HCT116 (cell line): ENCODE measurements at regions not wholly inside any gene's neighbourhood (a gene's known extent, or its start where the extent isn't known, plus 50 kb on each side); places are given as distances from the start of the nearest gene placed in this dataset.

Source experiments
- ATAC-seq: fragments of 200-7000 bp; cut with Tn5 transposase; 2 replicates; pipeline ENCODE4 v1.9.1; 2020; ENCODE audit warnings: mild to moderate bottlenecking, moderate library complexity
- BruUV-seq: library from RNA; stranded (reverse); fragments of 400-500 nt; replicated peaks from 2 replicates; lab custom pipeline; 2021; lab: Mats Ljungman, UMichigan
- CTCF ChIA-PET: fragments of 300-600 bp; sonication (Branson Sonifier 250); formaldehyde crosslinking; loops from one replicate; lab custom pipeline; 2021; ENCODE audit warnings: antibody characterized with exemption; lab: Charles Lee
- POLR2A ChIA-PET: fragments of 300-600, 350-600 bp; sonication (Branson Sonifier 250); formaldehyde crosslinking; loops from one replicate; lab custom pipeline; 2021; ENCODE audit warnings: antibody characterized with exemption; lab: Charles Lee
- RAD21 ChIA-PET, 2 experiments: fragments of 300-600 bp; sonication (Branson Sonifier 250); formaldehyde crosslinking; loops; one replicate each; lab custom pipeline; 2023; ENCODE audit warnings: low total read pairs in 2 of 2; ENCODE audit not compliant: uncharacterized antibody in 2 of 2, unreplicated experiment in 2 of 2, low non-redundant PET in 1 of 2; lab: Charles Lee
- DNase-seq: peaks from one replicate; pipeline ENCODE4 v3.0.0-alpha.2; 2010; ENCODE audit warnings: low read depth, low spot score
- H2AFZ ChIP-seq: fragments of 200-600 bp; shearing (Covaris generic), sonication (generic); 2 replicates; pipeline ENCODE4 v1.6.1; 2017; ENCODE audit warnings: low read depth, mixed run types, mixed read lengths, antibody characterized with exemption, low read length; ENCODE audit not compliant: poor library complexity, severe bottlenecking
- H3K27ac ChIP-seq: 2 replicates; pipeline ENCODE4 v1.5.1; 2012; ENCODE audit warnings: low read depth, low read length
- H3K27me3 ChIP-seq: fragments of 200-600 bp; sonication (generic); 2 replicates; pipeline ENCODE4 v1.6.1; 2016; ENCODE audit warnings: mixed run types, low read length, mixed read lengths; ENCODE audit not compliant: insufficient read depth
- H3K36me3 ChIP-seq, 2 experiments: fragments of 200-500 bp in 1 of 2; fragments of 200-600 bp in 1 of 2; sonication (Bioruptor generic) in 1 of 2; sonication (generic) in 1 of 2; 2 replicates each; pipeline versions ENCODE4 v1.5.1 to v1.6.1; 2014 to 2016; ENCODE audit warnings: low read length in 2 of 2, inconsistent platforms in 1 of 2, mixed read lengths in 1 of 2, mixed run types in 1 of 2; ENCODE audit not compliant: insufficient read depth in 2 of 2, control insufficient read depth in 1 of 2
- H3K4me1 ChIP-seq, 2 experiments: fragments of 200-600 bp in 1 of 2; sonication (generic) in 1 of 2; 2 replicates each; pipeline versions ENCODE4 v1.5.1 to v1.6.1; 2012 to 2017; ENCODE audit warnings: low read length in 2 of 2, inconsistent platforms in 1 of 2, mild to moderate bottlenecking in 1 of 2, mixed read lengths in 1 of 2, mixed run types in 1 of 2, moderate library complexity in 1 of 2; ENCODE audit not compliant: insufficient read depth in 2 of 2, control insufficient read depth in 1 of 2
- H3K4me2 ChIP-seq: fragments of 200-600 bp; sonication (generic); 2 replicates; pipeline ENCODE4 v1.6.1; 2017; ENCODE audit warnings: mixed run types, low read length, mixed read lengths
- H3K4me3 ChIP-seq, 2 experiments: fragments of 200-600 bp in 1 of 2; sonication (generic) in 1 of 2; replicated peaks in 1 of 2; 2 replicates each; pipeline ENCODE4 v1.5.1; 2011 to 2016; ENCODE audit warnings: low read length in 2 of 2, control low read depth in 1 of 2, low read depth in 1 of 2, mild to moderate bottlenecking in 1 of 2, mixed read lengths in 1 of 2, mixed run types in 1 of 2
- H3K79me2 ChIP-seq: fragments of 200-600 bp; sonication (generic); 2 replicates; pipeline ENCODE4 v1.6.1; 2017; ENCODE audit warnings: mild to moderate bottlenecking, mixed run types, low read length, moderate library complexity, mixed read lengths; ENCODE audit not compliant: insufficient read depth
- H3K9ac ChIP-seq: fragments of 200-600 bp; sonication (generic); 2 replicates; pipeline ENCODE4 v1.6.1; 2016; ENCODE audit warnings: low read length, mixed read lengths
- H3K9me2 ChIP-seq: fragments of 200-600 bp; sonication (generic), shearing (Covaris generic); 2 replicates; pipeline ENCODE4 v1.6.1; 2017; ENCODE audit warnings: mixed run types, mild to moderate bottlenecking, moderate library complexity; ENCODE audit not compliant: insufficient read depth
- H3K9me3 ChIP-seq, 2 experiments: fragments of 200-500 bp in 1 of 2; fragments of 200-600 bp in 1 of 2; sonication (Bioruptor generic) in 1 of 2; sonication (generic) in 1 of 2; 2 replicates each; pipeline ENCODE4 v1.6.1; 2014 to 2017; ENCODE audit warnings: low read length in 2 of 2, mixed read lengths in 2 of 2, inconsistent platforms in 1 of 2, low read depth in 1 of 2, mild to moderate bottlenecking in 1 of 2, mixed run types in 1 of 2, moderate library complexity in 1 of 2; ENCODE audit not compliant: control insufficient read depth in 1 of 2, insufficient read depth in 1 of 2
- H4K20me1 ChIP-seq: fragments of 200-600 bp; sonication (generic), shearing (Covaris generic); 2 replicates; pipeline ENCODE4 v1.6.1; 2017; ENCODE audit warnings: mixed run types, mild to moderate bottlenecking, moderate library complexity; ENCODE audit not compliant: insufficient read depth
- CBX3 ChIP-seq: IDR thresholded peaks from 2 replicates; pipeline ENCODE4 v1.6.1; 2012; ENCODE audit warnings: low read depth
- EGR1 ChIP-seq: IDR thresholded peaks from 2 replicates; pipeline ENCODE4 v1.6.1; 2012; ENCODE audit warnings: low read depth
- EZH2 ChIP-seq: fragments of 200-600 bp; sonication (generic); IDR thresholded peaks from 2 replicates; pipeline ENCODE4 v1.6.1; 2017; ENCODE audit warnings: antibody characterized with exemption, mixed run types
- EZH2phosphoT487 ChIP-seq: fragments of 200-600 bp; IDR thresholded peaks from 2 replicates; pipeline ENCODE4 v1.6.1; 2018; ENCODE audit warnings: antibody characterized with exemption, borderline replicate concordance
- FOSL1 ChIP-seq: IDR thresholded peaks from 2 replicates; pipeline ENCODE4 v1.6.1; 2012; ENCODE audit warnings: low read depth
- JUND ChIP-seq: IDR thresholded peaks from 2 replicates; pipeline ENCODE4 v1.6.1; 2012
- RAD21 ChIP-seq: IDR thresholded peaks from 2 replicates; pipeline ENCODE4 v1.6.1; 2012; ENCODE audit warnings: low read depth, mild to moderate bottlenecking
- SIN3A ChIP-seq: IDR thresholded peaks from 2 replicates; pipeline ENCODE4 v1.6.1; 2012; ENCODE audit warnings: low read depth
- SRF ChIP-seq: IDR thresholded peaks from 2 replicates; pipeline ENCODE4 v1.6.1; 2012; ENCODE audit warnings: low read depth
- TCF7L2 ChIP-seq: IDR thresholded peaks from 2 replicates; pipeline ENCODE4 v1.7.0; 2011; ENCODE audit warnings: borderline replicate concordance, inconsistent platforms; ENCODE audit not compliant: insufficient read depth, insufficient read length; ENCODE audit errors: extremely low read depth
- ZFX ChIP-seq: fragments of 450-650 bp; IDR thresholded peaks from 2 replicates; pipeline ENCODE4 v1.6.1; 2017
- intact Hi-C: fragments of 100-400 bp; cut with micrococcal nuclease; formaldehyde crosslinking; loops from 2 replicates; pipeline ENCODE4 v1.10.0; 2022
- TF ChIP-seq, protein P1 (sequence below): IDR thresholded peaks from 2 replicates; pipeline ENCODE4 v1.6.1; 2012; ENCODE audit warnings: low read depth
- TF ChIP-seq, protein P2 (sequence below): IDR thresholded peaks from 2 replicates; pipeline ENCODE4 v1.6.1; 2011; ENCODE audit warnings: mild to moderate bottlenecking, low read length, moderate library complexity; ENCODE audit not compliant: insufficient replicate concordance; ENCODE audit errors: extremely low read depth
- TF ChIP-seq, protein P3 (sequence below): IDR thresholded peaks from 2 replicates; pipeline ENCODE4 v1.6.1; 2012
- TF ChIP-seq, protein P4 (sequence below): IDR thresholded peaks from 2 replicates; pipeline ENCODE4 v1.6.1; 2012
- TF ChIP-seq, protein P5 (sequence below), 3 experiments: fragments of 200-600 bp in 1 of 3; sonication (generic) in 1 of 3; IDR thresholded peaks in 2 of 3; conservative IDR thresholded peaks in 1 of 3; 2 replicates each; pipeline ENCODE4 v1.5.1; 2012 to 2017; ENCODE audit warnings: low read depth in 2 of 3, low read length in 2 of 3, antibody characterized with exemption in 1 of 3, borderline replicate concordance in 1 of 3, control low read depth in 1 of 3, mild to moderate bottlenecking in 1 of 3, mixed read lengths in 1 of 3, mixed run types in 1 of 3, moderate library complexity in 1 of 3; ENCODE audit not compliant: insufficient read depth in 1 of 3

DNA sequence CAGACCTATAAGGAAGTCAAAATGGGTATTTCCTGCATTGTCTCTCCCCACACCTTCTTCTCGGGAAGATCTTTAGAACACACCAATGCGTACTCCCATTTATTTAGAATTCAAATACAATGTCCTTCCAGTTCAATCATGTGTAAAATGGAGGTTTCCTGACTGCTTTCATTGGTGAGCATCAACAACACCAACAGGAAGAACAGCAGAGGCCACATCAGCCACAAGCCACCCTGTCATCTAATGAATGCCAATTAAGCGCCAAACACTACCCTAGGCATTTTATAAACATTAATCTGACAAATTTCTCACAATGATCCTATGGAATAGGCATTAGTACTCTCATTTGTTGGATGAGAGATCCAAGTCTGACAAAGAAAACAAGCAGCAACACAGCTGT is 68.4 kb upstream of the SMLR1 start (continued):
- TF ChIP-seq, protein P1, sequence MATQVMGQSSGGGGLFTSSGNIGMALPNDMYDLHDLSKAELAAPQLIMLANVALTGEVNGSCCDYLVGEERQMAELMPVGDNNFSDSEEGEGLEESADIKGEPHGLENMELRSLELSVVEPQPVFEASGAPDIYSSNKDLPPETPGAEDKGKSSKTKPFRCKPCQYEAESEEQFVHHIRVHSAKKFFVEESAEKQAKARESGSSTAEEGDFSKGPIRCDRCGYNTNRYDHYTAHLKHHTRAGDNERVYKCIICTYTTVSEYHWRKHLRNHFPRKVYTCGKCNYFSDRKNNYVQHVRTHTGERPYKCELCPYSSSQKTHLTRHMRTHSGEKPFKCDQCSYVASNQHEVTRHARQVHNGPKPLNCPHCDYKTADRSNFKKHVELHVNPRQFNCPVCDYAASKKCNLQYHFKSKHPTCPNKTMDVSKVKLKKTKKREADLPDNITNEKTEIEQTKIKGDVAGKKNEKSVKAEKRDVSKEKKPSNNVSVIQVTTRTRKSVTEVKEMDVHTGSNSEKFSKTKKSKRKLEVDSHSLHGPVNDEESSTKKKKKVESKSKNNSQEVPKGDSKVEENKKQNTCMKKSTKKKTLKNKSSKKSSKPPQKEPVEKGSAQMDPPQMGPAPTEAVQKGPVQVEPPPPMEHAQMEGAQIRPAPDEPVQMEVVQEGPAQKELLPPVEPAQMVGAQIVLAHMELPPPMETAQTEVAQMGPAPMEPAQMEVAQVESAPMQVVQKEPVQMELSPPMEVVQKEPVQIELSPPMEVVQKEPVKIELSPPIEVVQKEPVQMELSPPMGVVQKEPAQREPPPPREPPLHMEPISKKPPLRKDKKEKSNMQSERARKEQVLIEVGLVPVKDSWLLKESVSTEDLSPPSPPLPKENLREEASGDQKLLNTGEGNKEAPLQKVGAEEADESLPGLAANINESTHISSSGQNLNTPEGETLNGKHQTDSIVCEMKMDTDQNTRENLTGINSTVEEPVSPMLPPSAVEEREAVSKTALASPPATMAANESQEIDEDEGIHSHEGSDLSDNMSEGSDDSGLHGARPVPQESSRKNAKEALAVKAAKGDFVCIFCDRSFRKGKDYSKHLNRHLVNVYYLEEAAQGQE, result no peak
- TF ChIP-seq, protein P2, sequence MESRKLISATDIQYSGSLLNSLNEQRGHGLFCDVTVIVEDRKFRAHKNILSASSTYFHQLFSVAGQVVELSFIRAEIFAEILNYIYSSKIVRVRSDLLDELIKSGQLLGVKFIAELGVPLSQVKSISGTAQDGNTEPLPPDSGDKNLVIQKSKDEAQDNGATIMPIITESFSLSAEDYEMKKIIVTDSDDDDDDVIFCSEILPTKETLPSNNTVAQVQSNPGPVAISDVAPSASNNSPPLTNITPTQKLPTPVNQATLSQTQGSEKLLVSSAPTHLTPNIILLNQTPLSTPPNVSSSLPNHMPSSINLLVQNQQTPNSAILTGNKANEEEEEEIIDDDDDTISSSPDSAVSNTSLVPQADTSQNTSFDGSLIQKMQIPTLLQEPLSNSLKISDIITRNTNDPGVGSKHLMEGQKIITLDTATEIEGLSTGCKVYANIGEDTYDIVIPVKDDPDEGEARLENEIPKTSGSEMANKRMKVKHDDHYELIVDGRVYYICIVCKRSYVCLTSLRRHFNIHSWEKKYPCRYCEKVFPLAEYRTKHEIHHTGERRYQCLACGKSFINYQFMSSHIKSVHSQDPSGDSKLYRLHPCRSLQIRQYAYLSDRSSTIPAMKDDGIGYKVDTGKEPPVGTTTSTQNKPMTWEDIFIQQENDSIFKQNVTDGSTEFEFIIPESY, result no peak
- TF ChIP-seq FOSL1 (no peak), RAD21 (no peak), SRF (no peak), TCF7L2 (no peak), EZH2 (no peak), SIN3A (no peak)

DNA sequence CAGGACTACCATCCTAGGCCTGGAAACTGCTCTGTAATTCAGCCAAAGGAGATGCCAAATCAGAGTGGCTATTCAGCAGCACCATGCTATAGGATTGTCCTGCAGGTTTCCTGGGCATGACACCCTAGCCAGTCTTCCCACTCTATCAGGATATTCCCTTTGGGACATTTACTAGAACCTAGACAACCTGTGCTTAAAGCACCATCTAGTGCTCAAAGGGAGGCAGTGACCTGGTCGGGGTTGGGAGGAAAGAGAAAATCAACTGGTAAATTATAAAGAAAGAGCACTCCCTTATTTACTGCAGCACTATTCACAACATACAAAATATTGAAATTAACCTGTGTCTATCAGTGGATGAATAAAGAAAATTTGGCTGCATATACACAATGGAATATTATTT is 67.2 kb upstream of the SMLR1 start:
- Histone ChIP-seq H3K4me3 (no peak overlapping the region), H3K9me3 (no peaks in the 10 kb centered on the region), H3K79me2 (no peaks in the 10 kb centered on the region), H2AFZ (no peak overlapping the region), H3K4me2 (no peak overlapping the region), H3K9me2 (no peaks in the 10 kb centered on the region), H3K4me1 (no peaks in the 10 kb centered on the region), H4K20me1 (no peaks in the 10 kb centered on the region), H3K27ac (no peak overlapping the region), H3K9ac (no peak overlapping the region), H3K27me3 (no peaks in the 10 kb centered on the region), H3K36me3 (no peaks in the 10 kb centered on the region)
- RAD21 ChIA-PET, result no interaction called here
- ATAC-seq (peak; percentile 98), DNase-seq (peak; percentile 44)
- no TSS peak for BruUV-seq
- intact Hi-C loops, result loop anchor here (2.0 to 5.0 kb wide), 2 partner anchors 467 to 708 kb away; no protein-coding TSS in a partner anchor
- TF ChIP-seq ZFX, result no peak
- TF ChIP-seq EGR1, result no peak
- peak; percentile 90 for TF ChIP-seq RAD21
- peak; percentile 93 for TF ChIP-seq CBX3
- TF ChIP-seq EZH2phosphoT487, result no peak
- TF ChIP-seq, protein P3, sequence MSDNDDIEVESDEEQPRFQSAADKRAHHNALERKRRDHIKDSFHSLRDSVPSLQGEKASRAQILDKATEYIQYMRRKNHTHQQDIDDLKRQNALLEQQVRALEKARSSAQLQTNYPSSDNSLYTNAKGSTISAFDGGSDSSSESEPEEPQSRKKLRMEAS, result no peak
- TF ChIP-seq, protein P4, sequence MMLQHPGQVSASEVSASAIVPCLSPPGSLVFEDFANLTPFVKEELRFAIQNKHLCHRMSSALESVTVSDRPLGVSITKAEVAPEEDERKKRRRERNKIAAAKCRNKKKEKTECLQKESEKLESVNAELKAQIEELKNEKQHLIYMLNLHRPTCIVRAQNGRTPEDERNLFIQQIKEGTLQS, result no peak
- TF ChIP-seq, protein P5, sequence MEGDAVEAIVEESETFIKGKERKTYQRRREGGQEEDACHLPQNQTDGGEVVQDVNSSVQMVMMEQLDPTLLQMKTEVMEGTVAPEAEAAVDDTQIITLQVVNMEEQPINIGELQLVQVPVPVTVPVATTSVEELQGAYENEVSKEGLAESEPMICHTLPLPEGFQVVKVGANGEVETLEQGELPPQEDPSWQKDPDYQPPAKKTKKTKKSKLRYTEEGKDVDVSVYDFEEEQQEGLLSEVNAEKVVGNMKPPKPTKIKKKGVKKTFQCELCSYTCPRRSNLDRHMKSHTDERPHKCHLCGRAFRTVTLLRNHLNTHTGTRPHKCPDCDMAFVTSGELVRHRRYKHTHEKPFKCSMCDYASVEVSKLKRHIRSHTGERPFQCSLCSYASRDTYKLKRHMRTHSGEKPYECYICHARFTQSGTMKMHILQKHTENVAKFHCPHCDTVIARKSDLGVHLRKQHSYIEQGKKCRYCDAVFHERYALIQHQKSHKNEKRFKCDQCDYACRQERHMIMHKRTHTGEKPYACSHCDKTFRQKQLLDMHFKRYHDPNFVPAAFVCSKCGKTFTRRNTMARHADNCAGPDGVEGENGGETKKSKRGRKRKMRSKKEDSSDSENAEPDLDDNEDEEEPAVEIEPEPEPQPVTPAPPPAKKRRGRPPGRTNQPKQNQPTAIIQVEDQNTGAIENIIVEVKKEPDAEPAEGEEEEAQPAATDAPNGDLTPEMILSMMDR (IDR thresholded peaks at IDR 0.05 in 2 of 3, conservative IDR thresholded peaks at IDR 0.05 in 1 of 3; ENCODE audit: borderline replicate concordance in 1 of 3, insufficient read depth in 1 of 3, low read depth in 2 of 3, low read length in 2 of 3), result peak; percentile 69 to 89 (median 74); a peak in 5 of 6 replicates
- no peak for TF ChIP-seq JUND
- POLR2A ChIA-PET, result no interaction called here
- CTCF ChIA-PET, result interaction anchor here (1.1 to 1.7 kb wide), 2 partner anchors 62 to 447 kb away, joined by 3 to 5 read pairs; no protein-coding TSS in a partner anchor
